ENCODE measurements at regions not wholly inside any gene's neighbourhood (a gene's known extent, or its start where the extent isn't known, plus 50 kb on each side); places are given as distances from the start of the nearest gene placed in this dataset.

DNA sequence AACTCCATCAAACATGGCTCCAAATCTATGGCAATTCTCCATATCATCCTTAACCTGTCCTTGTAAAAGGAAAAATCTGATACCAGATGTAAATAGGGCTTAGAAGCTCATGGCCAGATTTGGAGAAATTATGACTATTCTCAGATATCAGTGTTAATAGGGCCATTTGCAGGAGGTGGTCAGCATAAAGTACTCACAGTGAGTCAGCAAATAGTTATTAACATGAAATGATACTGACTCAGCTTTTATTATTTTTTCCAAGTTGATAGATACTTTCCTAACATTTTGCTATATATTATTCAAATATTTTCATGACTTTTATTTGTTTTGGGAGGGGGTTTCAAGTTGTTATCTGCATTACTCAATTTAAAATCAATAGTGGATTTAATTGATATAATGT, 255.8 kb downstream of the MFSD1 start:
- no peaks in the 10 kb centered on the region for H3K36me3 ChIP-seq (replicated peaks in 1 of 2; ENCODE audit: control insufficient read depth in 2 of 2, insufficient read depth in 2 of 2, low read length in 2 of 2)
- H4K8ac ChIP-seq (ENCODE audit: low read depth, low read length), result no peak overlapping the region
- H3K23ac ChIP-seq (ENCODE audit: low read depth, low read length, poor library complexity), result no peak overlapping the region
- no peak overlapping the region for H3K9ac ChIP-seq (ENCODE audit: low read depth, low read length, poor library complexity)
- H3K18ac ChIP-seq (ENCODE audit: low read length), result no peak overlapping the region
- H3K14ac ChIP-seq (ENCODE audit: low read length), result no peak overlapping the region
- H3K79me1 ChIP-seq (ENCODE audit: low read depth, low read length), result no peaks in the 10 kb centered on the region
- no peak overlapping the region for H2BK120ac ChIP-seq (ENCODE audit: low read depth, low read length)
- no peak overlapping the region for H3K4me2 ChIP-seq (ENCODE audit: insufficient read depth, low read length, poor library complexity, severe bottlenecking)
- no peaks in the 10 kb centered on the region for H3K9me3 ChIP-seq (replicated peaks in 1 of 2; ENCODE audit: control insufficient read depth in 2 of 2, insufficient read depth in 1 of 2, low read depth in 1 of 2, low read length in 2 of 2)
- H2BK12ac ChIP-seq (ENCODE audit: low read length), result no peak overlapping the region
- no peak overlapping the region for H3K4me3 ChIP-seq (ENCODE audit: low read length in 2 of 2)
- no peak for DNase-seq (ENCODE audit: low spot score)
- no peak overlapping the region for H2AFZ ChIP-seq (ENCODE audit: low read length)
- no peak overlapping the region for H3K27ac ChIP-seq (replicated peaks; ENCODE audit: low read length)
- H3K4me1 ChIP-seq (ENCODE audit: control insufficient read depth in 2 of 2, insufficient read depth in 1 of 2, low read depth in 1 of 2, low read length in 2 of 2), result no peaks in the 10 kb centered on the region
- no peak overlapping the region for H2AK5ac ChIP-seq (ENCODE audit: low read depth, low read length)
- H2BK15ac ChIP-seq (ENCODE audit: low read length), result no peak overlapping the region
- no peak overlapping the region for H2BK5ac ChIP-seq (ENCODE audit: low read length)
- no peak overlapping the region for H4K91ac ChIP-seq (ENCODE audit: low read depth, low read length, poor library complexity)
- H3K4ac ChIP-seq (ENCODE audit: low read length), result no peak overlapping the region
- H3K27me3 ChIP-seq (ENCODE audit: control insufficient read depth in 3 of 3, insufficient read depth in 3 of 3, low read depth in 1 of 3, low read length in 3 of 3), result no peaks in the 10 kb centered on the region

DNA sequence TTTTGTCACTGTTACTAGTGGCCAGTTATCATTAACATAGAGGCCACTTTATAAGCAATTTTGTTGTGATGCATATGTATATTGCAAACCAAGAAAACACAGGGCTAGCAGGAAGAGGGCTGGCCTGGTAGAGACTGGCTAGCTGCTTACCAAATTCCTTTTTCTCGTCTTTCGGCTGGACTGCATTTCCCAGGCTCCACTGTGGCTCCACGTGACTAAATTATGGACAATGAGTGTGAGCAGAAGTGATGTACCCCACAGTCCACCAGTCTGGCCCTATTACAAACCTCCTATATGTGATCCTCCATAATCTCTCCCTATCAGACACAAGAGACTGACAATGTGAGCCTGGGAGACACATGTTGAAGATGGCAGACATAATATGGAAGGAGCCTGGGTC, 257.0 kb downstream of the MFSD1 start:
- H3K27me3 ChIP-seq (ENCODE audit: control insufficient read depth in 3 of 3, insufficient read depth in 3 of 3, low read depth in 1 of 3, low read length in 3 of 3), result no peaks in the 10 kb centered on the region
- H2BK5ac ChIP-seq (ENCODE audit: low read length), result no peak overlapping the region
- no peaks in the 10 kb centered on the region for H3K79me1 ChIP-seq (ENCODE audit: low read depth, low read length)
- H3K4me1 ChIP-seq (ENCODE audit: control insufficient read depth in 2 of 2, insufficient read depth in 1 of 2, low read depth in 1 of 2, low read length in 2 of 2), result no peaks in the 10 kb centered on the region
- H3K9ac ChIP-seq (ENCODE audit: low read depth, low read length, poor library complexity), result no peak overlapping the region
- no peak overlapping the region for H3K14ac ChIP-seq (ENCODE audit: low read length)
- no peak overlapping the region for H4K8ac ChIP-seq (ENCODE audit: low read depth, low read length)
- H3K36me3 ChIP-seq (replicated peaks in 1 of 2; ENCODE audit: control insufficient read depth in 2 of 2, insufficient read depth in 2 of 2, low read length in 2 of 2), result no peaks in the 10 kb centered on the region
- no peak overlapping the region for H3K4ac ChIP-seq (ENCODE audit: low read length)
- H3K18ac ChIP-seq (ENCODE audit: low read length), result no peak overlapping the region
- H2BK12ac ChIP-seq (ENCODE audit: low read length), result no peak overlapping the region
- WGBS, 2 donors (ENCODE audit: extremely low coverage in 2 of 2, insufficient read length in 2 of 2, insufficient replicate concordance in 1 of 2), result no CpG with 5 or more reads among the region's 3 CpGs
- no peak overlapping the region for H2BK120ac ChIP-seq (ENCODE audit: low read depth, low read length)
- DNase-seq (ENCODE audit: low spot score), result no peak
- no peak overlapping the region for H4K91ac ChIP-seq (ENCODE audit: low read depth, low read length, poor library complexity)
- H2AK5ac ChIP-seq (ENCODE audit: low read depth, low read length), result no peak overlapping the region
- H3K27ac ChIP-seq (replicated peaks; ENCODE audit: low read length), result no peak overlapping the region
- H3K23ac ChIP-seq (ENCODE audit: low read depth, low read length, poor library complexity), result no peak overlapping the region
- H2AFZ ChIP-seq (ENCODE audit: low read length), result no peak overlapping the region
- no peaks in the 10 kb centered on the region for H3K9me3 ChIP-seq (replicated peaks in 1 of 2; ENCODE audit: control insufficient read depth in 2 of 2, insufficient read depth in 1 of 2, low read depth in 1 of 2, low read length in 2 of 2)
- no peak overlapping the region for H3K4me3 ChIP-seq (ENCODE audit: low read length in 2 of 2)
- no peak overlapping the region for H3K4me2 ChIP-seq (ENCODE audit: insufficient read depth, low read length, poor library complexity, severe bottlenecking)
- H2BK15ac ChIP-seq (ENCODE audit: low read length), result no peak overlapping the region

DNA sequence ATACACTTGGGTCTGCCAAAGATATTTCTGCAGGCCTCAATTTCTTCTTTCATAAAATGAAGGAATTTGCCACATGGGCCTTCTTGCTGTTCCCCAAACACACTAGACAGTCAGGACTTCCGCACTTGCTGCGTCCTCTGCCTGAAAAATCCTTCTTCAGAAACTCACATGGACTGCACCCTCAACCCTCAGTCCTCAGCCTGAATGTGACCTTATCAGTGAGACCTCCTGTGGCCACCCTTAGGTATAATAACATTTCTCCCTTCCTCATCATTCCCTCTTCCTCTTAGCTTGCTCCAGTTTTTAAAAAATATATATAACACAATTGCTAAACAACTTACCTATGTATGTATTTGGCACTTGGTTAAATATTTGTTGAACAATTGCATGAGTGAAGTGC, 257.5 kb downstream of the MFSD1 start:
- Histone ChIP-seq H2BK15ac (ENCODE audit: low read length) (no peak overlapping the region), H3K4me3 (ENCODE audit: low read length in 2 of 2) (no peak overlapping the region)

DNA sequence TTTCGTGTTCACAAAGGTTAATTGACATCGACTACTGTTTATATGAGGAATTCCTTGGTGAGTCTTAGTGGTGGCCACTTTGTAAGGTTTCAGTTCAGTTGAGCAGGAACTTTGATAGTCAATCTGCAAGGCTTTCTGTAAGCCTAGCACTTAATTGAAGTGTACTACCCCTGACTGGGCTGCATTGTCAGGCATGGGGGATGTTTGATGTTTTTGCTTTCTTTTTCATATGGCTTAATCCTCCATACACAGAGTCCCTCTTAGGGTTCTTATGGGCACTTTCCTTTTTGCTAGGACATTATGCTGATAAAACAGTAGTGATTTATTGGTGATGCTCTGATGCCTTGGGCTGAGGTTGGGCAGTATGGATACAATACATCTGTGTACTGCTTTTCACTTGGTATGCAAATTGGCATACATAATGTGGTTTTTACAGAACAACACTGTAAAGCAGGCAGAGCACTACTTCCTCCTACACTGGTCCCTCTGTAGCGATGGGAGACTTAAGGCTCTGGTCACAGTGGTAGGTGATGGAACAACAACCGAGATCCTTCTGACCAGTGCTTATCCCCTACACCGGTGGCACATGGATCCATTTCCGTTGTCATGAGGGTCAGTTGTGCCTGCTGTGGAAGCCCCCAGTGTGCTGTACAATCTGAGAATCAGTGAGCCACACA, 261.0 kb downstream of the MFSD1 start:
- Histone ChIP-seq H3K18ac (ENCODE audit: low read length) (no peak overlapping the region), H3K4ac (ENCODE audit: low read length) (no peak overlapping the region), H2AK5ac (ENCODE audit: low read depth, low read length) (no peak overlapping the region), H3K79me1 (ENCODE audit: low read depth, low read length) (no peaks in the 10 kb centered on the region), H4K91ac (ENCODE audit: low read depth, low read length, poor library complexity) (no peak overlapping the region), H3K9me3 (replicated peaks in 1 of 2; ENCODE audit: control insufficient read depth in 2 of 2, insufficient read depth in 1 of 2, low read depth in 1 of 2, low read length in 2 of 2) (no peaks in the 10 kb centered on the region), H3K23ac (ENCODE audit: low read depth, low read length, poor library complexity) (no peak overlapping the region), H3K4me1 (ENCODE audit: control insufficient read depth in 2 of 2, insufficient read depth in 1 of 2, low read depth in 1 of 2, low read length in 2 of 2) (no peaks in the 10 kb centered on the region), H3K9ac (ENCODE audit: low read depth, low read length, poor library complexity) (no peak overlapping the region), H3K14ac (ENCODE audit: low read length) (no peak overlapping the region), H2BK12ac (ENCODE audit: low read length) (no peak overlapping the region), H4K8ac (ENCODE audit: low read depth, low read length) (no peak overlapping the region), H3K4me3 (ENCODE audit: low read length in 2 of 2) (no peak overlapping the region), H2BK15ac (ENCODE audit: low read length) (no peak overlapping the region), H3K4me2 (ENCODE audit: insufficient read depth, low read length, poor library complexity, severe bottlenecking) (no peak overlapping the region), H3K27ac (replicated peaks; ENCODE audit: low read length) (no peak overlapping the region), H3K27me3 (ENCODE audit: control insufficient read depth in 3 of 3, insufficient read depth in 3 of 3, low read depth in 1 of 3, low read length in 3 of 3) (no peaks in the 10 kb centered on the region), H2BK120ac (ENCODE audit: low read depth, low read length) (no peak overlapping the region), H2AFZ (ENCODE audit: low read length) (no peak overlapping the region), H2BK5ac (ENCODE audit: low read length) (no peak overlapping the region), H3K36me3 (replicated peaks in 1 of 2; ENCODE audit: control insufficient read depth in 2 of 2, insufficient read depth in 2 of 2, low read length in 2 of 2) (no peaks in the 10 kb centered on the region)
- no CpG with 5 or more reads among the region's 6 CpGs for WGBS, 2 donors (ENCODE audit: extremely low coverage in 2 of 2, insufficient read length in 2 of 2, insufficient replicate concordance in 1 of 2)
- DNase-seq (ENCODE audit: low spot score), result no peak

More for the DNA sequence above, 257.5 kb downstream of the MFSD1 start:
- no peak overlapping the region for H2AK5ac ChIP-seq (ENCODE audit: low read depth, low read length)
- whole genome bisulfite sequencing, 2 donors (ENCODE audit: extremely low coverage in 2 of 2, insufficient read length in 2 of 2, insufficient replicate concordance in 1 of 2), result no CpG with 5 or more reads among the region's 2 CpGs
- H3K4ac ChIP-seq (ENCODE audit: low read length), result no peak overlapping the region
- no peak overlapping the region for H3K27ac ChIP-seq (replicated peaks; ENCODE audit: low read length)
- no peaks in the 10 kb centered on the region for H3K79me1 ChIP-seq (ENCODE audit: low read depth, low read length)
- no peak overlapping the region for H2BK12ac ChIP-seq (ENCODE audit: low read length)
- no peak overlapping the region for H4K91ac ChIP-seq (ENCODE audit: low read depth, low read length, poor library complexity)
- no peaks in the 10 kb centered on the region for H3K9me3 ChIP-seq (replicated peaks in 1 of 2; ENCODE audit: control insufficient read depth in 2 of 2, insufficient read depth in 1 of 2, low read depth in 1 of 2, low read length in 2 of 2)
- H3K9ac ChIP-seq (ENCODE audit: low read depth, low read length, poor library complexity), result no peak overlapping the region
- no peak overlapping the region for H4K8ac ChIP-seq (ENCODE audit: low read depth, low read length)
- no peak overlapping the region for H3K14ac ChIP-seq (ENCODE audit: low read length)
- H3K4me2 ChIP-seq (ENCODE audit: insufficient read depth, low read length, poor library complexity, severe bottlenecking), result no peak overlapping the region
- no peak for DNase-seq (ENCODE audit: low spot score)
- H3K23ac ChIP-seq (ENCODE audit: low read depth, low read length, poor library complexity), result no peak overlapping the region
- H3K18ac ChIP-seq (ENCODE audit: low read length), result no peak overlapping the region
- H2AFZ ChIP-seq (ENCODE audit: low read length), result no peak overlapping the region
- H3K36me3 ChIP-seq (replicated peaks in 1 of 2; ENCODE audit: control insufficient read depth in 2 of 2, insufficient read depth in 2 of 2, low read length in 2 of 2), result no peaks in the 10 kb centered on the region
- no peak overlapping the region for H2BK120ac ChIP-seq (ENCODE audit: low read depth, low read length)
- H3K27me3 ChIP-seq (ENCODE audit: control insufficient read depth in 3 of 3, insufficient read depth in 3 of 3, low read depth in 1 of 3, low read length in 3 of 3), result no peaks in the 10 kb centered on the region
- no peak overlapping the region for H2BK5ac ChIP-seq (ENCODE audit: low read length)
- H3K4me1 ChIP-seq (ENCODE audit: control insufficient read depth in 2 of 2, insufficient read depth in 1 of 2, low read depth in 1 of 2, low read length in 2 of 2), result no peaks in the 10 kb centered on the region

Data from neuronal stem cell (in vitro differentiated cells).